22Rv1 (cell line): ENCODE measurements at regions not wholly inside any gene's neighbourhood (a gene's known extent, or its start where the extent isn't known, plus 50 kb on each side); places are given as distances from the start of the nearest gene placed in this dataset.

Experiments
- H3K27ac ChIP-seq: fragments of 450-650 bp; 2 replicates; pipeline ENCODE4 v1.5.1; 2017
- ZFX ChIP-seq: fragments of 450-650 bp; IDR thresholded peaks from 2 replicates; pipeline ENCODE4 v1.6.1; 2017; ENCODE audit warnings: antibody characterized with exemption, borderline replicate concordance
- TF ChIP-seq, protein P1 (sequence below): fragments of 450-650 bp; IDR thresholded peaks from 2 replicates; pipeline ENCODE4 v1.5.1; 2017; ENCODE audit warnings: mild to moderate bottlenecking

DNA sequence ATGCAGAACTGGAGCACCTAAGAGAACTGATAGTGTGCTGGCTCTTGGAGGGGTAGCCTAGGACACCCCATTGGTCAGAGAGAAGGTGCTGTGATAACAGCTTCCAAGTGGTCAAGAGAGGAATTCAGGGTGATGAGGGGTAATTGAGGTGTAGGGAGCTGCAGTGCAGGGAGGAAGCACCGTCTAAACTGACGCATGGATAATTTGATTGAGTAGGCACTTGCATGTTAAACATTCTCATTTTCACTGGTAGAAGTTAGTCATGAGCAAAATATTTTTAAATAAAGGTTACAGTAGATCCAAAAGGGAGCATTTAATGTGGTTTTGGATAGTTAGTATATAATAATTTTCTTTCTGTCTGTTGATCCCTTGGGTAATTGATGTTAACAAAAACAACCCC is 155.1 kb upstream of the TCF4 start:
- TF ChIP-seq ZFX, result no peak
- TF ChIP-seq, protein P1, sequence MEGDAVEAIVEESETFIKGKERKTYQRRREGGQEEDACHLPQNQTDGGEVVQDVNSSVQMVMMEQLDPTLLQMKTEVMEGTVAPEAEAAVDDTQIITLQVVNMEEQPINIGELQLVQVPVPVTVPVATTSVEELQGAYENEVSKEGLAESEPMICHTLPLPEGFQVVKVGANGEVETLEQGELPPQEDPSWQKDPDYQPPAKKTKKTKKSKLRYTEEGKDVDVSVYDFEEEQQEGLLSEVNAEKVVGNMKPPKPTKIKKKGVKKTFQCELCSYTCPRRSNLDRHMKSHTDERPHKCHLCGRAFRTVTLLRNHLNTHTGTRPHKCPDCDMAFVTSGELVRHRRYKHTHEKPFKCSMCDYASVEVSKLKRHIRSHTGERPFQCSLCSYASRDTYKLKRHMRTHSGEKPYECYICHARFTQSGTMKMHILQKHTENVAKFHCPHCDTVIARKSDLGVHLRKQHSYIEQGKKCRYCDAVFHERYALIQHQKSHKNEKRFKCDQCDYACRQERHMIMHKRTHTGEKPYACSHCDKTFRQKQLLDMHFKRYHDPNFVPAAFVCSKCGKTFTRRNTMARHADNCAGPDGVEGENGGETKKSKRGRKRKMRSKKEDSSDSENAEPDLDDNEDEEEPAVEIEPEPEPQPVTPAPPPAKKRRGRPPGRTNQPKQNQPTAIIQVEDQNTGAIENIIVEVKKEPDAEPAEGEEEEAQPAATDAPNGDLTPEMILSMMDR, result no peak
- H3K27ac ChIP-seq, result no peak overlapping the region

DNA sequence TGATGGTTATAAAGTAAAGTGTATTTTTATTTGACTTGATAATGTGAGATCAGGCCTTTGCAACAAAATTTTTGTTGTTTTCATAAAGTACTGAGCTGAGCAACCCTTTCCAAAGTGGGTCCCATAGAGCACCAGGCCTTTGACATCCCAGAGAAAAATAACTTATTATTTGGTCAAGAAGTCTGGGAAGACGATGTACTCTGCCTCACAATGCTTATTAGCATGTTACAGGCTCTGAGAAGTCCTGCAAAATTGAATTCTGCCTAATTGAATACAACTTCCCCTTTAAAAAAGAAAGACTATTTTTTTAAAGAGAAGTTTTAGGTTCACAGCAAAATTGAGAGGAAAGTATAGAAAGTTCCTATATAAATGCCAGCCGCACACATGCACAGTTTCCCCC is 151.5 kb upstream of the TCF4 start:
- no peak overlapping the region for H3K27ac ChIP-seq
- TF ChIP-seq ZFX, result no peak

DNA sequence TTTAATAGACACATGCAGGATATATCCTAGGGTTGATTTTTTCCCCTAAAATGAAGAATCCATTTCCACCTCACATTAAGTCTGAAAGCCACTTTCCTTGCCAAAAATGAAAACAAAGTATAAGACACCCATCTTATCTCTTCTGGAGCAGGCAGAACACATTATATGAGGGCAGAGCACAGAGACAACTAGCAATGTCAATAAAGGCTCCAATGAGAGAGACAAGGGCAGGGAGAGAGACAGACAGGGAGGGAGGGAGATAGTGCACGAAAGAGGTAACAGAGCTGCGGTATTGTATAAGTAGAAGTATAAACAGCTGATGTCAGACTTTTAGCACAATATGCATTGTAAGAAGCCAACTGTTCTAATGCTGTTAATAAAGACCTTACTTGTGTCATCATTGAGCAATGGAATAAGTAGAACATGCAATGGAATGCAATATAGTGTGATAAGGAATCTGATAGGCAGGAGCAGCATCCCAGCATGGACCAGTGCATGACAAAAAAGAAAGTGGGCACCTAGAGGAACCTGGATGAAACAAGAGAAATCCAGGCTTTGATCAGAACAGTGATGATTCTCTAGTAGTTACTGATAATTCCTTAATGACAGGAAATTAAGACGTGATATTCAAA is 150.6 kb upstream of the TCF4 start:
- H3K27ac ChIP-seq, result no peak overlapping the region
- TF ChIP-seq ZFX, result no peak
- TF ChIP-seq, protein P1, result no peak

DNA sequence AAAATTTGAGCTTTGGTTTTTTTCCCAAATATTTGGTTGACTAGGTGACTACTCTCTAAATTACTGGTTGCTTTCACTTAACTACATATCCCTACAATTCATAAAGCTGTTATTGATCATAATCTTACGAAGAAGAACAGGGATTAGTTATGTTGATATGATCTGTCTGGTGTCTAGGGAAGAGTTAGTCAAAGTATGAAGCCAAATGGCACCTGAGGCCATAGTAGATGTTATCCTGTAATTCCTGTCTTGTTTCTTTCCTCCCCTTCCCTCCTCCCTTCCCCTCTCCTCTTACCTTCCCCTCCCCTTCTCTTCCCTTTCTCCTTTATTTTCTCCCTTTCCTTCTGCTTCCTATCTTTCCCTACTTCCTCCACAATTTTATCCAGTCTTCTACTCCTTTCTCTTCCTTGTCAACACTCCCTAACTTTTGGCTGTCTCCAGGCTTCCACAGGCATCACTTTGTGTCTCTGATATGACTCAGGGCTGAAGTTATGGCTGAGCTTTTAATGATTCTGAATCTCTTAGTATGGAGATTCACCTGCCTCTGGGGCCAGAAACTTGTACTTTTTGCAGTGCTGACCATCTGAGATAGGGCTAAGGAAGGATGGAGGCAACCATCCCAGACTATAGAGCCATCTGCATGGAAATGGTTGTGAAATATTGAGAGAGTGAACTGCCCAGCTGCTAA is 149.9 kb upstream of the TCF4 start:
- no peak overlapping the region for H3K27ac ChIP-seq

DNA sequence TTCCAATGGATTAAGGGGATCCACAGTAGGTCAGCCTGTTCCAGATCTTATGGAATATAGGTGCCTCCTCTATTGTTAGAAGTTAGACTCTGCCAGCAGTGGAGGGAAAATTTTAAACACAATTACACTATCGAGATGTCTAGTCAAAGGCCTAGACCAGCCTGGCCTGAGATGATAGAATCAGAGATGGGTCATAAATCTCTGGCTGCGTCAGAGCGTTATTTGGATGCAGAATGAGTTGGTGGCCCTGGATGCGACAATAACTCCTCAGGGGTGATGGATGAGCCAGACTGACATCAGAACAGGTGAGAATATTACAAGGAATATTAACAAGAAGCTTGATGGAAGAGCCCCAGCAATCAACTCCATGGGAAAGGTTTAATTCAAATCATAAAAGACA is 149.3 kb upstream of the TCF4 start:
- H3K27ac ChIP-seq, result no peak overlapping the region
- TF ChIP-seq ZFX, result no peak
- TF ChIP-seq, protein P1, result no peak

More for the DNA sequence above, 149.9 kb upstream of the TCF4 start:
- TF ChIP-seq, protein P1, result no peak
- TF ChIP-seq ZFX, result no peak

DNA sequence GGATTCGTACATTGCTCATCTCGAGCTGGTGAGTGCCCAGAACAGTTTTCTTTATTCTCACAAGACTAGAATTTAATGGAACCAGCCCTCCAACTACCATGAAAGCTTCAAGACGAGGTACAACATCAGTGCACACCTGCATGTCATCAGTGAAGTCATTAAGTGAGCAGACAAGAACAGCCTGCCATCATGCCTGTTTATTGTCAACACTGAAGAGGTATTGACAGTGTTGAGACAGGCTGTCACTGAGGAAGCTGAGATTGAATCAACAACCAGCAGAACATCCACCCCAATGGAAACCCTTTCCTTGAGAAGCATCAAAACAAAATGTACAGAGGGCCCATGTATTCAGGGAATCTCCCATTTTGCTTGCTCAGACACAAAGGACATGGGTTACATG is 148.0 kb upstream of the TCF4 start:
- TF ChIP-seq, protein P1, result no peak
- no peak for TF ChIP-seq ZFX
- no peak overlapping the region for H3K27ac ChIP-seq

DNA sequence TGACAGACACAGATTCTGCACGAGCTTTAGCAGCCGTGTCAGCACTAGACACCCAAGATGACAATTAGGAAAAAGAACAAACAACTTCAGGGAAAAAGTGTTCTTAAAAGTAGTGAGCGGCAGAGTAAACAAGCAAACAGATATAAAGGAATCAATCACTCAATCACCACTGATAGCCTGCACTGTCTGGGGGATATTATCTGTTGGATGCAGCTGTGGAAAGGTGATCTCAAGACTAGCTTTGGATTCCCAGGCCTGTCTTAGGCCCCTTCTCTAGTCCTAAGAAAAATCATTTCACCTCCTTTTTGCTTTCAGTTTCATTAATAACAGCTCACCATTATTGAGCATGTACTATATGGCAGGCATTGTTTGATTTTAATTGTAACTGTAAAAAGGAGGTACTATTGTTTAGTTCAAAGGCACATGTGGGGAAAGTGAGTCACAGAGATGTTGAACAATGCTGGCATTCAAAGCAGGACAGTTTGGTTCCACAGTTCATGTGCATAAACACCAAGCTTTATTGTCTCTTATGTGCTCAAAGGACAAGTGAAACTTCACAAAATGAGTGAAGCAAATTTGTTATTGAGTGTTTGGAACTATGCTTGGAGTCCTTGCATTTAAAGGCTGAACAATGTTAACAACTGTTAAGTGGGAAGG is 147.3 kb upstream of the TCF4 start:
- TF ChIP-seq, protein P1, result no peak
- TF ChIP-seq ZFX, result no peak
- H3K27ac ChIP-seq, result no peak overlapping the region
